ENCODE measurements at regions not wholly inside any gene's neighbourhood (a gene's known extent, or its start where the extent isn't known, plus 50 kb on each side); places are given as distances from the start of the nearest gene placed in this dataset.

- H3K4me3 ChIP-seq, result no peak overlapping the region
- peaks cover 0 to 7% (median 0%) of the 10 kb centered on the region in 3 donors for H3K4me1 ChIP-seq
- FAIRE-seq (no peak), ATAC-seq (no peak), DNase-seq (no peak)
- H3K27me3 ChIP-seq, result no peaks in the 10 kb centered on the region
- no peak for TF ChIP-seq CTCF (IDR thresholded peaks at IDR 0.05)
- intact Hi-C loops (cut with DNase I), result no loop called here
- no peaks in the 10 kb centered on the region for H3K36me3 ChIP-seq
- no peak overlapping the region for H3K27ac ChIP-seq
- H3K9me3 ChIP-seq, result no peaks in the 10 kb centered on the region
- WGBS, 2 donors, result 59 to 63% methylated on average over 2 of the region's 2 CpGs
Measured at GRCh38 chr21:25326181-25326580, 281.1 kb downstream of the MRPL39 start.

DNA sequence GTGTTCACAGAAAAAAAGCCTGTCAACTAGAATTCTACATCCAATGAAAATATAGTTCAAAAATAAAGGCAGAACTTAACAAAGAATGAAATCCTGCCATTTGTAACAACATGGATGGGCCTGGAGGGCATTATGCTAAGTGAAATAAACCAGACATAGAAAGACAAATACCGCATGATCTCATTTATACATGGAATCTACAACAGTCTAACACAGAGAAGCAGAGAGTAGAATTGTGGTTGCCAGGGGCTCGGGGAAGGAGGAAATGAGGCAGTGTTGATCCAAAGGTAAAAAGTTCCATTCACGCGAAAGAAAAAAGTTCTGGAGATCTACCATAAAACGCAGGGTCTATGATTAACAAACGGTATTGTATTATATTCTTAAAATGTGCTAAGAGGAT, 282.6 kb downstream of the MRPL39 start:
- no peak for FAIRE-seq
- WGBS, 2 donors, result 76 to 82% methylated on average over 6 of the region's 6 CpGs
- Histone ChIP-seq H3K27me3 (peaks cover 0 to 9% (median 0%) of the 10 kb centered on the region in 4 donors), H3K36me3 (no peaks in the 10 kb centered on the region), H3K9me3 (no peaks in the 10 kb centered on the region), H3K4me3 (no peak overlapping the region), H3K4me1 (peaks cover 0 to 7% (median 0%) of the 10 kb centered on the region in 3 donors), H3K27ac (no peak overlapping the region)
- intact Hi-C loops (cut with DNase I), result no loop called here
- no peak for DNase-seq
- no peak for ATAC-seq
- TF ChIP-seq CTCF (IDR thresholded peaks at IDR 0.05), result no peak

GRCh38 chr21:25323356-25323949, 283.8 kb downstream of the MRPL39 start:
- no peak for DNase-seq
- WGBS, 2 donors, result 39 to 48% methylated on average over 7 of the region's 7 CpGs
- H3K9me3 ChIP-seq, result no peaks in the 10 kb centered on the region
- H3K36me3 ChIP-seq, result no peaks in the 10 kb centered on the region
- H3K4me3 ChIP-seq, result no peak overlapping the region
- H3K27me3 ChIP-seq, result peaks cover 0 to 11% (median 0%) of the 10 kb centered on the region in 4 donors
- no peak for TF ChIP-seq CTCF (IDR thresholded peaks at IDR 0.05)
- H3K4me1 ChIP-seq, result peaks cover 0 to 7% (median 0%) of the 10 kb centered on the region in 3 donors
- intact Hi-C loops (cut with DNase I), result no loop called here
- no peak overlapping the region for H3K27ac ChIP-seq
- FAIRE-seq, result no peak
- ATAC-seq, result no peak

GRCh38 chr21:25314247-25314646, 293.0 kb downstream of the MRPL39 start:
- intact Hi-C loops (cut with DNase I), result no loop called here
- DNase-seq (no peak), FAIRE-seq (no peak), ATAC-seq (no peak)
- 35 to 65% methylated on average over 1 of the region's 1 CpG for WGBS, 2 donors
- Histone ChIP-seq H3K4me1 (no peaks in the 10 kb centered on the region), H3K36me3 (no peaks in the 10 kb centered on the region), H3K27me3 (no peaks in the 10 kb centered on the region), H3K27ac (no peak overlapping the region), H3K9me3 (no peaks in the 10 kb centered on the region), H3K4me3 (no peak overlapping the region)
- no peak for TF ChIP-seq CTCF (IDR thresholded peaks at IDR 0.05)

DNA sequence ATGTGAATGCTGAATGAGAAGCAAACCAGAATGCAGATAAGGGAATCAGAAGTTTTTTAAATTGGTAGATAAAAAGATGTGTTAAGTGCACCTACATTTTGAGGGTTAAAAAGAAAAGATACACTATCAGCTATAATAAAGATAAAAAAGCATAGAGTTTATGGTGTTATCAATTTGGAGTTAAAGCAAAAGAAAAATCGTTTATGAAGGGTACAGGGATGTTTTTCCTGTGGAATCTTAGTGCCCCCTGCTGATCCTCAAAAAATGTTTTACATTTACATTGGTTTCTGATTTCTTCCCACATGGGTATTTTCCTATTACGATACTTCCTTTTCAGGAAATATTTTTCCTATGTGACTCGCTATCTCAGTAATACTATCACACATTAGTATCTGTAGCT, 293.5 kb downstream of the MRPL39 start:
- Histone ChIP-seq H3K9me3 (no peaks in the 10 kb centered on the region), H3K36me3 (no peaks in the 10 kb centered on the region), H3K4me1 (no peaks in the 10 kb centered on the region), H3K4me3 (no peak overlapping the region), H3K27ac (no peak overlapping the region), H3K27me3 (no peaks in the 10 kb centered on the region)
- WGBS, 2 donors, result 19 to 25% methylated on average over 3 of the region's 3 CpGs
- FAIRE-seq, result no peak
- ATAC-seq, result no peak
- intact Hi-C loops (cut with DNase I), result no loop called here
- no peak for DNase-seq
- no peak for TF ChIP-seq CTCF (IDR thresholded peaks at IDR 0.05)

All from pancreas (tissue), 10 donors.